K562 (cell line): ENCODE measurements at regions not wholly inside any gene's neighbourhood (a gene's known extent, or its start where the extent isn't known, plus 50 kb on each side); places are given as distances from the start of the nearest gene placed in this dataset.

Experiments used
- ATAC-seq: fragments of 200-7000 bp; cut with Tn5 transposase; 3 replicates; pipeline ENCODE4 v1.9.1; 2020; ENCODE audit warnings: moderate library complexity
- BruUV-seq: library from RNA; stranded (reverse); fragments of 400-500 nt; replicated peaks from 2 replicates; lab custom pipeline; 2021; lab: Mats Ljungman, UMichigan
- CTCF ChIA-PET: fragments of 300-600 bp; formaldehyde crosslinking; extraction: SDS; loops from one replicate; lab custom pipeline; 2021; ENCODE audit warnings: low intra/inter-chr PET ratio; lab: Yijun Ruan, JAX
- POLR2A ChIA-PET: fragments of 300-600, 350-650 bp; sonication (Branson Sonifier 250); formaldehyde crosslinking; extraction: SDS; loops from one replicate; lab custom pipeline; 2021; ENCODE audit warnings: antibody characterized with exemption, inconsistent platforms; lab: Yijun Ruan, JAX
- DNase-seq, 4 experiments: peaks; one replicate each; pipeline versions ENCODE4 v3.0.0 to v3.0.0-alpha.2; 2011 to 2018; ENCODE audit warnings: low spot score in 3 of 4, mixed read lengths in 3 of 4; ENCODE audit errors: extremely low read depth in 1 of 4
- FAIRE-seq: peaks from 2 replicates; lab custom pipeline; 2011; peaks lifted over from hg19 to GRCh38; lab: Jason Lieb, UNC
- H2AFZ ChIP-seq: 2 replicates; pipeline ENCODE4 v1.6.0; 2011; ENCODE audit warnings: low read depth, low read length, control low read depth, inconsistent platforms
- H3K27ac ChIP-seq: fragments of 200-600 bp; 3 replicates; pipeline ENCODE4 v1.8.0; 2011; ENCODE audit warnings: low read depth, mild to moderate bottlenecking, control low read depth, inconsistent platforms, low read length, moderate library complexity, mixed read lengths; ENCODE audit errors: extremely low read depth
- H3K27me3 ChIP-seq, 2 experiments: fragments of 300-600 bp in 1 of 2; 2 replicates in 1 of 2; 3 replicates in 1 of 2; pipeline versions ENCODE4 v1.6.0 to v1.8.0; 2011; ENCODE audit warnings: inconsistent platforms in 2 of 2, low read length in 2 of 2, mild to moderate bottlenecking in 1 of 2, mixed read lengths in 1 of 2, moderate library complexity in 1 of 2; ENCODE audit not compliant: control insufficient read depth in 2 of 2, insufficient read depth in 2 of 2
- H3K36me3 ChIP-seq: fragments of 300-600 bp; 3 replicates; pipeline ENCODE4 v1.8.0; 2011; ENCODE audit warnings: mild to moderate bottlenecking, low read length, inconsistent platforms; ENCODE audit not compliant: control insufficient read depth, insufficient read depth
- H3K4me1 ChIP-seq, 2 experiments: fragments of 200-600 bp in 1 of 2; replicated peaks in 1 of 2; 2 replicates in 1 of 2; 3 replicates in 1 of 2; pipeline versions ENCODE4 v1.5.1 to v1.8.0; 2011; ENCODE audit warnings: inconsistent platforms in 2 of 2, low read length in 2 of 2, mild to moderate bottlenecking in 1 of 2, mixed read lengths in 1 of 2, moderate library complexity in 1 of 2; ENCODE audit not compliant: control insufficient read depth in 2 of 2, insufficient read depth in 2 of 2
- H3K4me2 ChIP-seq: 2 replicates; pipeline ENCODE4 v1.6.1; 2011; ENCODE audit warnings: low read length, control low read depth, inconsistent platforms, mixed read lengths; ENCODE audit not compliant: insufficient read depth
- H3K4me3 ChIP-seq: fragments of 200-600 bp; sonication (generic), shearing (Covaris generic); 2 replicates; pipeline ENCODE4 v1.5.1; 2016; ENCODE audit warnings: control low read depth, inconsistent platforms
- H3K79me2 ChIP-seq: fragments of 200-600 bp; 3 replicates; pipeline ENCODE4 v1.8.0; 2011; ENCODE audit warnings: low read length, inconsistent platforms; ENCODE audit not compliant: control insufficient read depth, insufficient read depth
- H3K9ac ChIP-seq, 2 experiments: 2 replicates each; pipeline versions ENCODE4 v1.6.0 to v1.6.1; 2011; ENCODE audit warnings: low read depth in 2 of 2, low read length in 2 of 2, control low read depth in 1 of 2, inconsistent platforms in 1 of 2, mild to moderate bottlenecking in 1 of 2, mixed read lengths in 1 of 2; ENCODE audit not compliant: insufficient read depth in 1 of 2
- H3K9me1 ChIP-seq: one replicate; pipeline ENCODE4 v1.6.0; 2011; ENCODE audit warnings: inconsistent platforms, mild to moderate bottlenecking, low read length, moderate library complexity; ENCODE audit not compliant: control insufficient read depth, insufficient read depth
- H3K9me3 ChIP-seq: replicated peaks from 2 replicates; pipeline ENCODE4 v1.5.1; 2011; ENCODE audit warnings: low read depth, low read length, inconsistent platforms; ENCODE audit not compliant: control insufficient read depth, insufficient read depth
- H4K20me1 ChIP-seq: replicated peaks from 2 replicates; pipeline ENCODE4 v1.6.1; 2011; ENCODE audit warnings: low read length, inconsistent platforms, mixed read lengths; ENCODE audit not compliant: control insufficient read depth, insufficient read depth
- CAMTA2 ChIP-seq: fragments of 250-450 bp; sonication (Bioruptor Pico); conservative IDR thresholded peaks from 2 replicates; pipeline ENCODE4 v1.5.1; 2022
- CTBP1 ChIP-seq: fragments of 450-650 bp; IDR thresholded peaks from 2 replicates; pipeline ENCODE4 v1.6.1; 2016; ENCODE audit warnings: borderline replicate concordance
- ESRRA ChIP-seq: fragments of 450-650 bp; IDR thresholded peaks from 2 replicates; pipeline ENCODE4 v1.6.1; 2014; ENCODE audit warnings: low read depth, mild to moderate bottlenecking, moderate library complexity, borderline replicate concordance
- ETV5 ChIP-seq: sonication (generic); formaldehyde crosslinking; IDR thresholded peaks from 2 replicates; pipeline ENCODE4 v1.4.0; 2020; ENCODE audit warnings: low read depth, mild to moderate bottlenecking, missing genetic modification reagents
- MCM3 ChIP-seq: fragments of 450-650 bp; IDR thresholded peaks from 2 replicates; pipeline ENCODE4 v1.6.1; 2016
- NFYB ChIP-seq: IDR thresholded peaks from 2 replicates; pipeline ENCODE4 v1.6.1; 2011; ENCODE audit warnings: mild to moderate bottlenecking, moderate library complexity; ENCODE audit not compliant: insufficient read length; ENCODE audit errors: extremely low read depth
- SAFB ChIP-seq: fragments of 200-400 bp; formaldehyde crosslinking; IDR thresholded peaks from 2 replicates; pipeline ENCODE4 v1.6.1; 2017; ENCODE audit warnings: low read depth, low read length, borderline replicate concordance
- SNIP1 ChIP-seq: fragments of 450-650 bp; IDR thresholded peaks from 2 replicates; pipeline ENCODE4 v1.7.1; 2017; ENCODE audit warnings: low read depth, mild to moderate bottlenecking
- ZFP91 ChIP-seq: sonication (generic); formaldehyde crosslinking; IDR thresholded peaks from 2 replicates; pipeline ENCODE4 v1.8.0; 2022; ENCODE audit warnings: mild to moderate bottlenecking, missing genetic modification reagents
- ZNF668 ChIP-seq: fragments of 250-450 bp; sonication (Bioruptor Pico); IDR thresholded peaks from 2 replicates; pipeline ENCODE4 v1.8.0; 2022; ENCODE audit warnings: mild to moderate bottlenecking, inconsistent platforms
- ZNF717 ChIP-seq: fragments of 250-450 bp; sonication (Bioruptor Pico); IDR thresholded peaks from 2 replicates; pipeline ENCODE4 v1.5.0; 2021
- WGBS: fragments of 100-300 bp; shearing (Covaris generic); methylation state at CpG from one replicate; pipeline ENCODE4 v1.1.6; 2016; ENCODE audit warnings: low coverage, mixed read lengths; ENCODE audit not compliant: insufficient coverage; ENCODE audit errors: missing lambda C conversion rate; 5-methylcytosine and 5-hydroxymethylcytosine counted together
- in situ Hi-C: fragments of 300-500 bp; cut with MboI; formaldehyde crosslinking; loops from 4 replicates; pipeline ENCODE4 v1.15.0; 2018; ENCODE audit warnings: inconsistent platforms, mixed read lengths
- intact Hi-C: fragments of 100-400 bp; cut with micrococcal nuclease; formaldehyde crosslinking; loops from 2 replicates; pipeline ENCODE4 v1.14.2; 2022
- TF ChIP-seq, protein P1 (sequence below): fragments of 250-450 bp; sonication (Bioruptor Pico); IDR thresholded peaks from 2 replicates; pipeline ENCODE4 v1.5.0; 2021; ENCODE audit warnings: mild to moderate bottlenecking, borderline replicate concordance

GRCh38 chr3:99012051-99012450 lies 110.6 kb upstream of the DCBLD2 start:
- H4K20me1 ChIP-seq, result no peaks in the 10 kb centered on the region
- in situ Hi-C loops, result no loop called here
- H3K4me3 ChIP-seq, result no peak overlapping the region
- no peak for DNase-seq
- CTCF ChIA-PET, result no interaction called here
- FAIRE-seq, result no peak
- H3K9ac ChIP-seq, result no peak overlapping the region
- ATAC-seq, result no peak
- BruUV-seq, result no TSS peak
- H3K27me3 ChIP-seq, result no peaks in the 10 kb centered on the region
- H3K9me3 ChIP-seq, result no peaks in the 10 kb centered on the region
- H3K27ac ChIP-seq, result no peak overlapping the region
- no peaks in the 10 kb centered on the region for H3K36me3 ChIP-seq
- H3K79me2 ChIP-seq, result no peaks in the 10 kb centered on the region
- intact Hi-C loops, result no loop called here
- H3K4me1 ChIP-seq, result no peaks in the 10 kb centered on the region; a peak in 1 of 5 replicates
- no peaks in the 10 kb centered on the region for H3K9me1 ChIP-seq
- TF ChIP-seq MCM3 (no peak), ZFP91 (CRISPR knock-in tag) (no peak), ZNF717 (CRISPR knock-in tag) (no peak), SNIP1 (no peak), NFYB (no peak), ESRRA (no peak), CTBP1 (no peak), CAMTA2 (no peak), ETV5 (no peak), SAFB (no peak), ZNF668 (no peak)
- TF ChIP-seq, protein P1, sequence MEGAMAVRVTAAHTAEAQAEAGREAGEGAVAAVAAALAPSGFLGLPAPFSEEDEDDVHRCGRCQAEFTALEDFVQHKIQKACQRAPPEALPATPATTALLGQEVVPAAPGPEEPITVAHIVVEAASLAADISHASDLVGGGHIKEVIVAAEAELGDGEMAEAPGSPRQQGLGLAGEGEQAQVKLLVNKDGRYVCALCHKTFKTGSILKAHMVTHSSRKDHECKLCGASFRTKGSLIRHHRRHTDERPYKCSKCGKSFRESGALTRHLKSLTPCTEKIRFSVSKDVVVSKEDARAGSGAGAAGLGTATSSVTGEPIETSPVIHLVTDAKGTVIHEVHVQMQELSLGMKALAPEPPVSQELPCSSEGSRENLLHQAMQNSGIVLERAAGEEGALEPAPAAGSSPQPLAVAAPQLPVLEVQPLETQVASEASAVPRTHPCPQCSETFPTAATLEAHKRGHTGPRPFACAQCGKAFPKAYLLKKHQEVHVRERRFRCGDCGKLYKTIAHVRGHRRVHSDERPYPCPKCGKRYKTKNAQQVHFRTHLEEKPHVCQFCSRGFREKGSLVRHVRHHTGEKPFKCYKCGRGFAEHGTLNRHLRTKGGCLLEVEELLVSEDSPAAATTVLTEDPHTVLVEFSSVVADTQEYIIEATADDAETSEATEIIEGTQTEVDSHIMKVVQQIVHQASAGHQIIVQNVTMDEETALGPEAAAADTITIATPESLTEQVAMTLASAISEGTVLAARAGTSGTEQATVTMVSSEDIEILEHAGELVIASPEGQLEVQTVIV (CRISPR knock-in tag), result no peak
- TF ChIP-seq, all 486 proteins: peak for 0
- H3K4me2 ChIP-seq, result no peak overlapping the region
- WGBS, result 0% methylated on average over 3 of the region's 3 CpGs
- POLR2A ChIA-PET, result no interaction called here
- no peak overlapping the region for H2AFZ ChIP-seq
